ENCODE measurements at regions not wholly inside any gene's neighbourhood (a gene's known extent, or its start where the extent isn't known, plus 50 kb on each side); places are given as distances from the start of the nearest gene placed in this dataset.

DNA sequence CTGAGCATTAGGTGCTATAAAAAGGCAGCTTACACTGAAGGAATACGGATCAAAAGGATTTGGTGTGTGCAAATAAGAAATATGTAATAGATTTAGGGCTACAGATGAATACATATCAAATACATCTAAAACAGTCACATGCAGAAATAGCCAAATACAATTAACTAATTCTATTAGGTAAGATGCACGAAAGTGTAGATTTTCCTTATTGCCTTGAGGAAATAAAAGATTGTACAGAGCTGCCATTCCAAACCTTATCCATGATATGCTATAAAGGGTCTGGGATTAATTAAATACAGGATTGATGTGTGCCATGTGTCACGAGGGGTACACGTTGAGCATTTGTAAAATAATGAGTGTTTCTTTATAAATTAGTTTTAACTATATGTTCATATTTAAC is 107.0 kb upstream of the ELOVL6 start:
- TF ChIP-seq POLR2AphosphoS5 (IDR thresholded peaks at IDR 0.05; ENCODE audit: low read depth, low read length) (no peak), SIN3A (IDR thresholded peaks at IDR 0.05; ENCODE audit: borderline replicate concordance, insufficient read depth, low read length) (no peak), FOXP2 (optimal IDR thresholded peaks at IDR 0.05; ENCODE audit: borderline replicate concordance, extremely low read depth, extremely low read length, insufficient read depth) (no peak), TAF1 (IDR thresholded peaks at IDR 0.05; ENCODE audit: borderline replicate concordance, insufficient read depth, low read length) (no peak)
- TF ChIP-seq, protein P1, sequence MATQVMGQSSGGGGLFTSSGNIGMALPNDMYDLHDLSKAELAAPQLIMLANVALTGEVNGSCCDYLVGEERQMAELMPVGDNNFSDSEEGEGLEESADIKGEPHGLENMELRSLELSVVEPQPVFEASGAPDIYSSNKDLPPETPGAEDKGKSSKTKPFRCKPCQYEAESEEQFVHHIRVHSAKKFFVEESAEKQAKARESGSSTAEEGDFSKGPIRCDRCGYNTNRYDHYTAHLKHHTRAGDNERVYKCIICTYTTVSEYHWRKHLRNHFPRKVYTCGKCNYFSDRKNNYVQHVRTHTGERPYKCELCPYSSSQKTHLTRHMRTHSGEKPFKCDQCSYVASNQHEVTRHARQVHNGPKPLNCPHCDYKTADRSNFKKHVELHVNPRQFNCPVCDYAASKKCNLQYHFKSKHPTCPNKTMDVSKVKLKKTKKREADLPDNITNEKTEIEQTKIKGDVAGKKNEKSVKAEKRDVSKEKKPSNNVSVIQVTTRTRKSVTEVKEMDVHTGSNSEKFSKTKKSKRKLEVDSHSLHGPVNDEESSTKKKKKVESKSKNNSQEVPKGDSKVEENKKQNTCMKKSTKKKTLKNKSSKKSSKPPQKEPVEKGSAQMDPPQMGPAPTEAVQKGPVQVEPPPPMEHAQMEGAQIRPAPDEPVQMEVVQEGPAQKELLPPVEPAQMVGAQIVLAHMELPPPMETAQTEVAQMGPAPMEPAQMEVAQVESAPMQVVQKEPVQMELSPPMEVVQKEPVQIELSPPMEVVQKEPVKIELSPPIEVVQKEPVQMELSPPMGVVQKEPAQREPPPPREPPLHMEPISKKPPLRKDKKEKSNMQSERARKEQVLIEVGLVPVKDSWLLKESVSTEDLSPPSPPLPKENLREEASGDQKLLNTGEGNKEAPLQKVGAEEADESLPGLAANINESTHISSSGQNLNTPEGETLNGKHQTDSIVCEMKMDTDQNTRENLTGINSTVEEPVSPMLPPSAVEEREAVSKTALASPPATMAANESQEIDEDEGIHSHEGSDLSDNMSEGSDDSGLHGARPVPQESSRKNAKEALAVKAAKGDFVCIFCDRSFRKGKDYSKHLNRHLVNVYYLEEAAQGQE (IDR thresholded peaks at IDR 0.05; ENCODE audit: insufficient read depth in 1 of 2, low read depth in 2 of 2, low read length in 2 of 2), result no peak

DNA sequence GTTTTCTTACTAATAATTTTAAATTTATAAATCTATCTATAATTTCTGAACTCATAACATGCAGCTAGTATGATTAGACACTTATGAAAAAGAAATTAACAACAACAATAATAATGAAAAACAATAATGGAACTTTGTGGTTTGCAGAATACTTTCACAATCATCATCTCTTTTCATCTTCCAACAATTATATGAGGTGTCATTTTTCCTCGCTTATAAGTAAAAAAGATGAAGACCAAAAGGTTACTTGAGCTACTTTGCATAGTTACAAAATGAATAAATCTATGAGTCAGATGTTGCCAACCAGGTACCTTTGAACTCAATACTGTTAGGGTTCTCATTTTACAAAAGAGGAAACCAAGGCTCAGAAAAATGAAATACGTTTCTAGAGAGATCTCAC is 98.5 kb upstream of the ELOVL6 start:
- TF ChIP-seq POLR2AphosphoS5 (IDR thresholded peaks at IDR 0.05; ENCODE audit: low read depth, low read length) (no peak), TAF1 (IDR thresholded peaks at IDR 0.05; ENCODE audit: borderline replicate concordance, insufficient read depth, low read length) (no peak), SIN3A (IDR thresholded peaks at IDR 0.05; ENCODE audit: borderline replicate concordance, insufficient read depth, low read length) (no peak), FOXP2 (optimal IDR thresholded peaks at IDR 0.05; ENCODE audit: borderline replicate concordance, extremely low read depth, extremely low read length, insufficient read depth) (no peak)
- TF ChIP-seq, protein P1 (IDR thresholded peaks at IDR 0.05; ENCODE audit: insufficient read depth in 1 of 2, low read depth in 2 of 2, low read length in 2 of 2), result no peak

DNA sequence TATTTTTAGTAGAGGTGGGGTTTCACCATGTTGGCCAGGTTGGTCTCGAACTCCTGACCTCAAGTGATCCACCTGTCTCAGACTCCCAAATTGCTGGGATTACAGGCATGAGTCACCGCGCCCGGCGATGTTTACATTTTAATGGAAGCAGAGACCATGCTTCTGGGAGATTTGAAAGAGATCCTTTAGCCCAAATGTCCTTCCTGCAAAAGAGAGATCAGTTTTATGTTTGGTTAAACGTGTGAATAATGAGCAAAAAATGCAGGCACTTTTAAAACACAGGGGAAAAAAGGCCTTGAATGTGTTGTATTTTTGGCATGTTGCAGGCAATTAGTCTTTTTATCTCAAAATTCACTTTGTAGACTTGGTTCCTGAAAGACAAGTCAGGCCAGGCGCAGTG is 95.8 kb upstream of the ELOVL6 start:
- no peak for TF ChIP-seq SIN3A (IDR thresholded peaks at IDR 0.05; ENCODE audit: borderline replicate concordance, insufficient read depth, low read length)
- TF ChIP-seq FOXP2 (optimal IDR thresholded peaks at IDR 0.05; ENCODE audit: borderline replicate concordance, extremely low read depth, extremely low read length, insufficient read depth), result no peak
- TF ChIP-seq, protein P1 (IDR thresholded peaks at IDR 0.05; ENCODE audit: insufficient read depth in 1 of 2, low read depth in 2 of 2, low read length in 2 of 2), result no peak
- TF ChIP-seq POLR2AphosphoS5 (IDR thresholded peaks at IDR 0.05; ENCODE audit: low read depth, low read length), result no peak
- TF ChIP-seq TAF1 (IDR thresholded peaks at IDR 0.05; ENCODE audit: borderline replicate concordance, insufficient read depth, low read length), result no peak

DNA sequence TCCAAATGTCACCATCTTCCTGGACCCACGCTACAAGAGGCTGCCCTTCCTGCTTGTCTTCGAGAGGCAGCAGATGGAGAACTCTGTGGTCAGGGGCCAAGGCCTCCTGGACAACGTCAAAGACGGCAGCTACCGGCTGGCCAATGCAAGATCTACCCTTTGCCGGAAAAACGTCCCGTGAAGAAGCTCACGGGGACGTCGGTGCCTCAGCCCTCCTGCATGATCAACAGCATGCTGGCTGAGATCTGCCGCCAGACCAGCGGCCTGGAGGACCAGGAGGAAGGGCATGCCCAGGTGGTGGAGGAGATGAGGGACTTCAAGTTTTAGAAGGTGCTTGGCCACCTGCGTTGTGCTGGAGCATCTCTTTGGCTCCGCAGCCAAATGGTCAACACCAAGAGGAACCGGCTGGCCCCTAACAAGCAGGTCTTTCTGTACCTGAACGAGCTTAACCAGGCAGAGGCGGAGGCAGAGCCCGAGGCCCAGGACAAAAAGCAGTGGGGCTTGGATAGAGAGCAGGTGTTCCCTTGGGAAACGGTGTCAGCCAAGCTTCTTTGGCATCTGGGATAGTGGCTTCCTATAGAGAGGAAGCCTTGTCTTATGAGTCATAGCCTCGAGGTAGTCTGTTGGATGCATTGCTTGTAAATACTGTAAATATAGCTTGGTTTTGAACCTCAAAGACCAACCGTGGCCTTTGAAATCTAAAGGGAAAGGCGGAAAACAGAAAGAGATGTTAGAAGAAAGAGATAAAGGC is 94.8 kb upstream of the ELOVL6 start:
- TF ChIP-seq TAF1 (IDR thresholded peaks at IDR 0.05; ENCODE audit: borderline replicate concordance, insufficient read depth, low read length), result no peak
- no peak for TF ChIP-seq POLR2AphosphoS5 (IDR thresholded peaks at IDR 0.05; ENCODE audit: low read depth, low read length)

DNA sequence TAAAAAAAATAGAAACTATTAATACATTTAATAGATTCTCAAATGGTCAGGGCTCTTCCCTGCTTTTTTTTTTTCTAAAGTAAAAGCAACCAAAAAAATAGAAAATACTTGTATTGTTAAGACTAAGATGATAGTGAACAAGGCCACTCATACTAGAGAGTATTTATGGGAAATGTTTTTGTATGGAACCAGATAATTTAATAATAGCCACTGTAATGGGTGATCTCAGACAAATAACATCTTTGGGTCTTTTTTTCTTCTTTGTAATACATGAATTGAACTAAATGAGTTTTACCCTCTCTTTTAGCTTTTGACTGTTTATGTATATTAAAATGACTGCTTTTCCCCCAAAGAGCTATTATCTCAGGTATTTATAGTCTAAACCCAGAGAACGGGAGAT is 92.1 kb upstream of the ELOVL6 start:
- no peak for TF ChIP-seq SIN3A (IDR thresholded peaks at IDR 0.05; ENCODE audit: borderline replicate concordance, insufficient read depth, low read length)
- TF ChIP-seq FOXP2 (optimal IDR thresholded peaks at IDR 0.05; ENCODE audit: borderline replicate concordance, extremely low read depth, extremely low read length, insufficient read depth), result no peak
- TF ChIP-seq TAF1 (IDR thresholded peaks at IDR 0.05; ENCODE audit: borderline replicate concordance, insufficient read depth, low read length), result no peak
- TF ChIP-seq, protein P1 (IDR thresholded peaks at IDR 0.05; ENCODE audit: insufficient read depth in 1 of 2, low read depth in 2 of 2, low read length in 2 of 2), result no peak
- no peak for TF ChIP-seq POLR2AphosphoS5 (IDR thresholded peaks at IDR 0.05; ENCODE audit: low read depth, low read length)

All from PFSK-1 (cell line).